AG10803 (cell line): ENCODE measurements at regions not wholly inside any gene's neighbourhood (a gene's known extent, or its start where the extent isn't known, plus 50 kb on each side); places are given as distances from the start of the nearest gene placed in this dataset.

Experiments
- DNase-seq: peaks from one replicate; pipeline ENCODE4 v3.0.0; 2010; ENCODE audit warnings: low read depth
- H3K4me3 ChIP-seq: 2 replicates; pipeline ENCODE4 v1.5.1; 2011; ENCODE audit warnings: mild to moderate bottlenecking, low read length, control low read depth
- TF ChIP-seq, protein P1 (sequence below): conservative IDR thresholded peaks from 2 replicates; pipeline ENCODE4 v1.5.1; 2011; ENCODE audit warnings: mild to moderate bottlenecking, low read length, control low read depth, inconsistent platforms

DNA sequence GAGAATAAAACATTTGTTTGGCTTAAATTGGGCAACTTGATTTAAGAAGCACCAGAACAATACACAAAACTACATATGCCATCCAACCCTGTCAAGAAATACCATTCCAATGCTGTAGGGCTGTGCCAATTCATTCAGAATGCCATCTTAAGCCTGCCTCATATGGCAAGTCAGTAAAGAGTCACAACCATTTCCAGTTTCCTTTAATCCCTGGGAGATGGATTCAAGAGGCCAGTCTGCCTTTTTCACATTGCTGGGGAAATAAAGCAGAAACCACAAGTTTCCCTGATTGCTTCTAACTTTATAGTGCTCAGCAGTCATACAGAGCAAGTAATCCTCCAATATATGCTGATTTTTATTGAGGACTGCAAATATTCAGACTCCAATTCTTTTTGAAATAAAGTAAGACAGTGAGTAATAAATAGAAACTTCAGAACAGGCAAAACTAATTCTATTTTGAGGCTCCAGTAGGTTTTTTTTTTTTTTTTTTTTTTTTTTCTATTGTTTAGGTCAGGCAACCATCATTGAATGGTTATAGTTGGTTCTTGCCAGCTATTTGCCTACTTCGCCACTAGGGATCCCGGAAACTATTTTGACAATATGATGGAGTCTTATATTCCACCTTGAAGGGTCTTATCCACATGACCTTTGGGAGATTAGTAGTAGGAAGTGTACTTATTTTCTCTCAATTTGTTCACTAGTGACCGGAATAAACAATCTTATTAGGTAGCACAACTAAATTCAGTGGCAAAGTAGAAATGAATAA is 400.9 kb upstream of the MEF2C start:
- TF ChIP-seq, protein P1, sequence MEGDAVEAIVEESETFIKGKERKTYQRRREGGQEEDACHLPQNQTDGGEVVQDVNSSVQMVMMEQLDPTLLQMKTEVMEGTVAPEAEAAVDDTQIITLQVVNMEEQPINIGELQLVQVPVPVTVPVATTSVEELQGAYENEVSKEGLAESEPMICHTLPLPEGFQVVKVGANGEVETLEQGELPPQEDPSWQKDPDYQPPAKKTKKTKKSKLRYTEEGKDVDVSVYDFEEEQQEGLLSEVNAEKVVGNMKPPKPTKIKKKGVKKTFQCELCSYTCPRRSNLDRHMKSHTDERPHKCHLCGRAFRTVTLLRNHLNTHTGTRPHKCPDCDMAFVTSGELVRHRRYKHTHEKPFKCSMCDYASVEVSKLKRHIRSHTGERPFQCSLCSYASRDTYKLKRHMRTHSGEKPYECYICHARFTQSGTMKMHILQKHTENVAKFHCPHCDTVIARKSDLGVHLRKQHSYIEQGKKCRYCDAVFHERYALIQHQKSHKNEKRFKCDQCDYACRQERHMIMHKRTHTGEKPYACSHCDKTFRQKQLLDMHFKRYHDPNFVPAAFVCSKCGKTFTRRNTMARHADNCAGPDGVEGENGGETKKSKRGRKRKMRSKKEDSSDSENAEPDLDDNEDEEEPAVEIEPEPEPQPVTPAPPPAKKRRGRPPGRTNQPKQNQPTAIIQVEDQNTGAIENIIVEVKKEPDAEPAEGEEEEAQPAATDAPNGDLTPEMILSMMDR, result no peak
- H3K4me3 ChIP-seq, result no peak overlapping the region
- DNase-seq, result no peak

GRCh38 chr5:89282554-89283510 is 399.8 kb upstream of the MEF2C start:
- TF ChIP-seq, protein P1, result no peak
- DNase-seq, result peak; percentile 40
- no peak overlapping the region for H3K4me3 ChIP-seq

GRCh38 chr5:89281766-89282553 is 399.0 kb upstream of the MEF2C start:
- DNase-seq, result no peak
- TF ChIP-seq, protein P1, result no peak
- no peak overlapping the region for H3K4me3 ChIP-seq

GRCh38 chr5:89281211-89281610 is 398.2 kb upstream of the MEF2C start:
- H3K4me3 ChIP-seq, result no peak overlapping the region
- TF ChIP-seq, protein P1, result no peak
- DNase-seq, result no peak

DNA sequence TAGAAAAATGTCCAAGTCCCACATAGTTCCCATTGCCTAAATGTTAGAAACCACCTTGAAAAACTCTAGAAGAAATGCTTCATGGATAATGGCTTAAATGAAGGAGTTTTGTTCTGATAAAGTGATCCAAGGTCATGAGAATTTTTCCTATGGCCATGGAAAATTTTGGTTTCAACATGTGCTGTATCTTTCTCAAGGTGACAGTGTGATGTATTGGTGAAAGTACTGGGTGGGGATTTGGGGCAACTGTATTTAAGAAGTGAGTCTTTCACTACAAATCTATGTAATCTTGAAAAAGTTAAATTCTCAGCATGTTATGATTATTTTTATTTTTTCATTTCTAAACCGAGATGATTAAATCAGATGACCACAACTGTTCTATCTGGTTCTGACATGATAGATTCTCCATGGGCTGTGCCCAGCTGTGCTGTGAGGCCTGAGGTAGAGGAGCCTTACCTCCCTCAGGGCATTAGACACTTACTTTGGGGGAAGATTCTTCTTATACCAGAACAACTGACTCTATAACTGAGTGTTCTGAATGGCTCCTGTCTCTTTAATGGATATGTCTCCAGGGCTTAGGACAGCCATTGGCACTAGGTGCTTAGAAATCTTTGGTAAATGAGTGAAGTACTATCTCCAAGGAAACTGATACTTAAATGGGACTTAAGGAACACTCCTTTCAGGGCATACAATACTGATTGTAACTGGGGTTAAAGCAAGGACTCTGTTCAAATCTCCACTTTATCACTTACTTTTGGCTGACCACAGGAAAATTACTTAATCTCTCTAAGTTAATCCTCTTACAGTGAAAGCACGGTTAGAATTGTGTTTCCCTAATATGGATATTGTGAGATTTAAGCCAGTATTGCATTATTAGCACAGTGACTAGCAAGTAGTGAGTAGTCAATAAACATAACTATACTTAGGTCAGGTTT is 397.4 kb upstream of the MEF2C start:
- H3K4me3 ChIP-seq, result no peak overlapping the region
- TF ChIP-seq, protein P1, result no peak
- DNase-seq, result no peak
